GM23248 (cell line): ENCODE measurements at regions not wholly inside any gene's neighbourhood (a gene's known extent, or its start where the extent isn't known, plus 50 kb on each side); places are given as distances from the start of the nearest gene placed in this dataset.

Experiments
- DNase-seq: peaks from one replicate; pipeline ENCODE4 v3.0.0-alpha.2; 2015
- H2AFZ ChIP-seq: fragments of 200-600 bp; sonication (generic); 2 replicates; pipeline ENCODE4 v1.6.1; 2016; ENCODE audit warnings: antibody characterized with exemption
- H3F3A ChIP-seq: fragments of 200-600 bp; sonication (generic); 2 replicates; pipeline ENCODE4 v1.6.1; 2016; ENCODE audit warnings: mild to moderate bottlenecking, antibody characterized with exemption, mixed run types; ENCODE audit not compliant: insufficient read depth
- H3K27ac ChIP-seq: fragments of 200-600 bp; sonication (generic); 2 replicates; pipeline ENCODE4 v1.5.1; 2016; ENCODE audit warnings: mild to moderate bottlenecking
- H3K27me3 ChIP-seq: fragments of 200-600 bp; sonication (generic); replicated peaks from 2 replicates; pipeline ENCODE4 v1.6.1; 2016; ENCODE audit warnings: mild to moderate bottlenecking; ENCODE audit not compliant: insufficient read depth
- H3K36me3 ChIP-seq: fragments of 200-600 bp; sonication (generic); 2 replicates; pipeline ENCODE4 v1.6.1; 2016; ENCODE audit warnings: low read depth, mild to moderate bottlenecking
- H3K4me1 ChIP-seq: fragments of 200-600 bp; sonication (generic); 2 replicates; pipeline ENCODE4 v1.6.1; 2016; ENCODE audit warnings: mild to moderate bottlenecking; ENCODE audit not compliant: insufficient read depth
- H3K4me2 ChIP-seq: fragments of 200-600 bp; sonication (generic); one replicate; pipeline ENCODE4 v1.6.1; 2016; ENCODE audit warnings: mild to moderate bottlenecking; ENCODE audit not compliant: unreplicated experiment
- H3K4me3 ChIP-seq: fragments of 200-600 bp; sonication (generic); 2 replicates; pipeline ENCODE4 v1.5.1; 2016; ENCODE audit warnings: mild to moderate bottlenecking
- H3K79me2 ChIP-seq: fragments of 200-600 bp; sonication (generic); 2 replicates; pipeline ENCODE4 v1.6.1; 2016; ENCODE audit warnings: mild to moderate bottlenecking; ENCODE audit not compliant: insufficient read depth
- H3K9ac ChIP-seq: fragments of 200-600 bp; sonication (generic); 2 replicates; pipeline ENCODE4 v1.6.1; 2016; ENCODE audit warnings: mild to moderate bottlenecking
- H3K9me2 ChIP-seq: fragments of 200-600 bp; sonication (generic); 2 replicates; pipeline ENCODE4 v1.6.1; 2016; ENCODE audit warnings: mixed run types, mild to moderate bottlenecking, moderate library complexity; ENCODE audit not compliant: insufficient read depth
- H3K9me3 ChIP-seq: fragments of 200-600 bp; sonication (generic); one replicate; pipeline ENCODE4 v1.6.1; 2017; ENCODE audit warnings: low read depth
- H4K20me1 ChIP-seq: fragments of 200-600 bp; sonication (generic); 2 replicates; pipeline ENCODE4 v1.6.0; 2016; ENCODE audit not compliant: insufficient read depth
- EZH2 ChIP-seq: fragments of 200-600 bp; sonication (generic); IDR thresholded peaks from 2 replicates; pipeline ENCODE4 v1.6.1; 2018; ENCODE audit warnings: antibody characterized with exemption, mild to moderate bottlenecking; ENCODE audit not compliant: insufficient read depth, poor library complexity, severe bottlenecking
- EZH2phosphoT487 ChIP-seq: fragments of 200-600 bp; sonication (generic); IDR thresholded peaks from 2 replicates; pipeline ENCODE4 v1.6.1; 2018; ENCODE audit warnings: antibody characterized with exemption, moderate library complexity, mild to moderate bottlenecking, low read depth; ENCODE audit not compliant: insufficient read depth
- WGBS, 2 experiments: methylation state at CpG; one replicate each; pipeline ENCODE4 v1.1.6; 2015 to 2017; ENCODE audit warnings: low lambda C conversion rate in 2 of 2, low coverage in 1 of 2; ENCODE audit errors: missing lambda C conversion rate in 2 of 2; 5-methylcytosine and 5-hydroxymethylcytosine counted together
- in situ Hi-C: fragments of 300-500 bp; cut with MboI; formaldehyde crosslinking; loops from 2 replicates; pipeline ENCODE4 v1.15.0; 2020

DNA sequence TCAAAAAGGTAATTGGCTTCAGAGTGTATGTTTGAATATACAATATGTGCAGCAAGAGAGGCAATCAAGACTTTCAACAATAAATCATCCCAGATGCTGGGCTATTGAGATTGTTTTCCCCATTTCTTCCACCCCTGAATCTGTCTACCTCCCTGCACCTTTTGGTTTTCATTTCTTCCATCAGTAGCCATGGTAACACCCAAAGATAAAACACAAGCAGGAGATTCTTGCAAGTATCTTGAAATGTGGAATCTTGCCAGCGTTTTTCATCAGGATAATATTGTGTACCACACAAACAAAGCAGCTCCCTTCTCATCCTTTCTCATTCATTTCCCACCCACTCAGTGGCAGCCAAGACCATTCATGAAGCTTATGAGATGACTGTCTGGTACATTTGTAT is 73.0 kb upstream of the NRSN1 start:
- TF ChIP-seq EZH2 (no peak), EZH2phosphoT487 (no peak)
- no peaks in the 10 kb centered on the region for H3K36me3 ChIP-seq
- no peak overlapping the region for H3K4me3 ChIP-seq
- no peaks in the 10 kb centered on the region for H4K20me1 ChIP-seq
- H3K27me3 ChIP-seq = no peaks in the 10 kb centered on the region
- no peaks in the 10 kb centered on the region for H3K79me2 ChIP-seq
- no peak for DNase-seq
- H3F3A ChIP-seq = no peaks in the 10 kb centered on the region
- no peak overlapping the region for H2AFZ ChIP-seq
- WGBS, 2 experiments = 0 to 4% methylated on average over 1 of the region's 1 CpG
- H3K9me2 ChIP-seq = no peaks in the 10 kb centered on the region
- no peak overlapping the region for H3K4me2 ChIP-seq
- H3K27ac ChIP-seq = no peak overlapping the region
- H3K9me3 ChIP-seq = no peaks in the 10 kb centered on the region
- in situ Hi-C loops = no loop called here
- no peaks in the 10 kb centered on the region for H3K4me1 ChIP-seq
- H3K9ac ChIP-seq = no peak overlapping the region

DNA sequence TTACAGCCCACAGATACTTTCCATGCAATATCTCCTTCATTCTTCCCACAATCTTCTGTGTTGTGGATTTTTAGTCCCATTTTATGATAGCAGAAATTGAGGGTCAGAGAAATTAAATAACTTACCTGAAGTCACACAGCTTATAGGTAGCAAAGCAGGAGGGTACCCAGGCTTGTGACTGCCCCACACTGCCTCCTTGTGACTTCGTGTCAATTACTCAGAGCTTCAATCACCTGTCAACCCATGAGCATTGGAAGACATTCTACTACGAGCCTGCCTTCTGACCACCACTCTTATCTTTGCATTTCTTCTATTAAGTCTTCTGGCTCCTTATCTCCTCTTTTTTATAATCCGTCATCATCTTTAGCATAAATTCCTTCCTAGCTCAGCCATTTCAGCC is 71.6 kb upstream of the NRSN1 start:
- H3K4me3 ChIP-seq = no peak overlapping the region
- H3F3A ChIP-seq = no peaks in the 10 kb centered on the region
- no peaks in the 10 kb centered on the region for H3K9me3 ChIP-seq
- H2AFZ ChIP-seq = no peak overlapping the region
- no peaks in the 10 kb centered on the region for H3K79me2 ChIP-seq
- no peaks in the 10 kb centered on the region for H3K36me3 ChIP-seq
- in situ Hi-C loops = no loop called here
- TF ChIP-seq EZH2phosphoT487 (no peak), EZH2 (no peak)
- H3K4me1 ChIP-seq = no peaks in the 10 kb centered on the region
- WGBS, 2 experiments = 52 to 55% methylated on average over 3 of the region's 3 CpGs
- H3K27ac ChIP-seq = no peak overlapping the region
- no peaks in the 10 kb centered on the region for H4K20me1 ChIP-seq
- no peak overlapping the region for H3K9ac ChIP-seq
- no peak for DNase-seq
- H3K4me2 ChIP-seq = no peak overlapping the region
- H3K27me3 ChIP-seq = no peaks in the 10 kb centered on the region
- H3K9me2 ChIP-seq = no peaks in the 10 kb centered on the region

GRCh38 chr6:24056567-24056966 is 69.4 kb upstream of the NRSN1 start:
- H3F3A ChIP-seq = no peaks in the 10 kb centered on the region
- H3K79me2 ChIP-seq = no peaks in the 10 kb centered on the region
- H3K9me2 ChIP-seq = no peaks in the 10 kb centered on the region
- H3K27me3 ChIP-seq = no peaks in the 10 kb centered on the region
- in situ Hi-C loops = no loop called here
- no peak overlapping the region for H2AFZ ChIP-seq
- no peaks in the 10 kb centered on the region for H3K4me1 ChIP-seq
- H3K4me2 ChIP-seq = no peak overlapping the region
- no peak overlapping the region for H3K4me3 ChIP-seq
- TF ChIP-seq EZH2 = no peak
- no peak for TF ChIP-seq EZH2phosphoT487
- DNase-seq = no peak
- no peak overlapping the region for H3K9ac ChIP-seq
- no peaks in the 10 kb centered on the region for H4K20me1 ChIP-seq
- no peaks in the 10 kb centered on the region for H3K36me3 ChIP-seq
- WGBS, 2 experiments = 66 to 68% methylated on average over 4 of the region's 4 CpGs
- no peak overlapping the region for H3K27ac ChIP-seq
- no peaks in the 10 kb centered on the region for H3K9me3 ChIP-seq

DNA sequence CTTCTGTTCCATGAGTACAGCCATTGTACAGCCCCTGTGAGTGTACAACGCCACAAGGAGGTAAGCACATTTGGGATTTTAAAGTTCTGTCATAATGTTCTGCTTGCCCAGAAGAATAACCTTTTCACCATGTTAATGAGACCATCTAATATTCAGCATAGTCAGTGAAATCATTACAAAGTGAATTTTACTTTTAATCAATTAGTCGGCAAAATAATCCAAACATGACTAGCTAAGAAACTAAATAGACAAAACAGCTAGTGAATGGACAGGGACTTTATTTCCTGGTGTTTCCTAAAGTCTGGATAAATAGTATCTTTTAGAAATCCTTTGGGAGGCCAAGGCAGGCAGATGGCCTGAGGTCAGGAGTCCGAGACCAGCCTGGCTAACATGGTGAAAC is 69.0 kb upstream of the NRSN1 start:
- Histone ChIP-seq H2AFZ (no peak overlapping the region), H3K4me3 (no peak overlapping the region), H3K9ac (no peak overlapping the region), H3K36me3 (no peaks in the 10 kb centered on the region), H3K27me3 (no peaks in the 10 kb centered on the region), H3K9me3 (no peaks in the 10 kb centered on the region), H4K20me1 (no peaks in the 10 kb centered on the region), H3F3A (no peaks in the 10 kb centered on the region), H3K27ac (no peak overlapping the region), H3K79me2 (no peaks in the 10 kb centered on the region), H3K4me1 (no peaks in the 10 kb centered on the region), H3K4me2 (no peak overlapping the region), H3K9me2 (no peaks in the 10 kb centered on the region)
- no peak for DNase-seq
- in situ Hi-C loops = no loop called here
- TF ChIP-seq EZH2 = no peak
- no peak for TF ChIP-seq EZH2phosphoT487
- 50 to 63% methylated on average over 3 of the region's 3 CpGs for WGBS, 2 experiments
